GM23338 (cell line): ENCODE measurements at regions not wholly inside any gene's neighbourhood (a gene's known extent, or its start where the extent isn't known, plus 50 kb on each side); places are given as distances from the start of the nearest gene placed in this dataset.
A peak's percentile ranks its signal among the peaks of the same experiment; 100 is the strongest.
"Not testable (repeated sequence)": the region's sequence is repeated elsewhere in the genome, so short reads cannot be mapped to it uniquely, and the experiment has no call there.

Source experiments
- ATAC-seq: fragments of 200-7000 bp; cut with Tn5 transposase; 3 replicates; pipeline ENCODE4 v1.9.1; 2020
- DNase-seq: peaks from one replicate; pipeline ENCODE4 v3.0.0-alpha.2; 2015; ENCODE audit warnings: low spot score
- H2AFZ ChIP-seq: fragments of 200-600 bp; sonication (generic); 2 replicates; pipeline ENCODE4 v1.8.0; 2016; ENCODE audit warnings: antibody characterized with exemption, mild to moderate bottlenecking, moderate library complexity
- H3F3A ChIP-seq: fragments of 200-600 bp; sonication (generic); replicated peaks from 2 replicates; pipeline ENCODE4 v1.8.0; 2017; ENCODE audit warnings: antibody characterized with exemption, mixed run types, low read depth
- H3K27ac ChIP-seq: fragments of 200-600 bp; sonication (generic); 2 replicates; pipeline ENCODE4 v1.6.1; 2016; ENCODE audit warnings: low read depth
- H3K27me3 ChIP-seq: fragments of 200-600 bp; sonication (generic); 2 replicates; pipeline ENCODE4 v1.8.0; 2016; ENCODE audit warnings: mild to moderate bottlenecking, mixed run types, moderate library complexity; ENCODE audit not compliant: insufficient read depth
- H3K36me3 ChIP-seq: fragments of 200-600 bp; sonication (generic); 2 replicates; pipeline ENCODE4 v1.8.0; 2016; ENCODE audit warnings: mild to moderate bottlenecking; ENCODE audit not compliant: insufficient read depth
- H3K4me1 ChIP-seq: fragments of 200-600 bp; sonication (generic); 2 replicates; pipeline ENCODE4 v1.8.0; 2016; ENCODE audit warnings: mild to moderate bottlenecking, moderate library complexity; ENCODE audit not compliant: insufficient read depth
- H3K4me2 ChIP-seq: fragments of 200-600 bp; sonication (generic); 2 replicates; pipeline ENCODE4 v1.7.1; 2017; ENCODE audit warnings: mixed run types
- H3K4me3 ChIP-seq: fragments of 200-600 bp; sonication (generic); 2 replicates; pipeline ENCODE4 v1.6.1; 2016; ENCODE audit warnings: mixed run types
- H3K79me2 ChIP-seq: fragments of 200-600 bp; sonication (generic); replicated peaks from 2 replicates; pipeline ENCODE4 v1.8.0; 2017; ENCODE audit warnings: mild to moderate bottlenecking; ENCODE audit not compliant: insufficient read depth
- H3K9me2 ChIP-seq: fragments of 200-600 bp; sonication (generic); 2 replicates; pipeline ENCODE4 v1.8.0; 2017; ENCODE audit not compliant: insufficient read depth
- H4K20me1 ChIP-seq: fragments of 200-600 bp; sonication (generic); replicated peaks from 2 replicates; pipeline ENCODE4 v1.8.0; 2017; ENCODE audit warnings: mild to moderate bottlenecking; ENCODE audit not compliant: insufficient read depth
- H3K27ac Mint-ChIP-seq: 2 replicates; pipeline ENCODE4 v1.8.0; 2020; ENCODE audit warnings: inconsistent platforms, mild to moderate bottlenecking, moderate library complexity, mixed read lengths
- H3K27me3 Mint-ChIP-seq: 3 replicates; pipeline ENCODE4 v1.8.0; 2022; ENCODE audit warnings: low read depth, mild to moderate bottlenecking, moderate library complexity, mixed read lengths, inconsistent platforms; ENCODE audit not compliant: insufficient read depth, poor library complexity
- H3K36me3 Mint-ChIP-seq: 3 replicates; pipeline ENCODE4 v1.8.0; 2021; ENCODE audit warnings: low read depth, mild to moderate bottlenecking, inconsistent platforms, moderate library complexity, mixed read lengths
- H3K4me1 Mint-ChIP-seq: 3 replicates; pipeline ENCODE4 v1.8.0; 2020; ENCODE audit warnings: mild to moderate bottlenecking, inconsistent platforms, mixed read lengths
- H3K4me3 Mint-ChIP-seq: 3 replicates; pipeline ENCODE4 v1.8.0; 2021; ENCODE audit warnings: moderate library complexity, mild to moderate bottlenecking, inconsistent platforms, mixed read lengths
- H3K9me3 Mint-ChIP-seq: 3 replicates; pipeline ENCODE4 v1.8.0; 2020; ENCODE audit warnings: moderate library complexity, mild to moderate bottlenecking, inconsistent platforms, mixed read lengths
- CREB1 ChIP-seq: fragments of 250-450 bp; sonication (Bioruptor Pico); IDR thresholded peaks from 2 replicates; pipeline ENCODE4 v1.5.0; 2020; ENCODE audit warnings: low read depth, mild to moderate bottlenecking, moderate library complexity
- EZH2 ChIP-seq: fragments of 200-600 bp; sonication (generic); IDR thresholded peaks from one replicate; pipeline ENCODE4 v1.8.0; 2017; ENCODE audit warnings: antibody characterized with exemption, mild to moderate bottlenecking, low read depth; ENCODE audit not compliant: unreplicated experiment
- STAT1 ChIP-seq: IDR thresholded peaks from one replicate; pipeline ENCODE4 v1.6.1; 2016; ENCODE audit warnings: antibody characterized with exemption; ENCODE audit not compliant: unreplicated experiment
- TF ChIP-seq, protein P1 (sequence below): fragments of 250-450 bp; sonication (Bioruptor Pico); IDR thresholded peaks from 2 replicates; pipeline ENCODE4 v1.5.0; 2020; ENCODE audit warnings: mild to moderate bottlenecking, moderate library complexity
- TF ChIP-seq, protein P2 (sequence below), 2 experiments: fragments of 200-600 bp in 1 of 2; sonication (generic) in 1 of 2; conservative IDR thresholded peaks; 2 replicates each; pipeline versions ENCODE4 v1.5.1 to v1.6.1; 2016 to 2017; ENCODE audit warnings: antibody characterized with exemption in 2 of 2, low read depth in 2 of 2, mild to moderate bottlenecking in 2 of 2, moderate library complexity in 1 of 2

- H3K27me3 ChIP-seq, ATAC-seq, H3K4me1 ChIP-seq, H3K4me3 ChIP-seq, H3K4me1 Mint-ChIP-seq, H3K36me3 Mint-ChIP-seq, H3K4me2 ChIP-seq, H2AFZ ChIP-seq, H3K27ac Mint-ChIP-seq, H3K27me3 Mint-ChIP-seq, H4K20me1 ChIP-seq, H3K36me3 ChIP-seq, H3K27ac ChIP-seq, H3K4me3 Mint-ChIP-seq, H3K79me2 ChIP-seq, H3K9me2 ChIP-seq, H3K9me3 Mint-ChIP-seq, DNase-seq, H3F3A ChIP-seq: not testable (repeated sequence)
Measured at GRCh38 chr12:29017532-29017931, 131.5 kb upstream of the FAR2 start.

- DNase-seq (peak; percentile 2), ATAC-seq (peak; percentile 57)
- Histone ChIP-seq H3K4me2 (no peak overlapping the region), H3K36me3 (no peaks in the 10 kb centered on the region), H2AFZ (peak overlapping the region; percentile 49; the same call in 1 of the 2 replicates), H3F3A (no peaks in the 10 kb centered on the region), H3K9me2 (peaks cover 1% of the 10 kb centered on the region; the same call in 1 of the 2 replicates), H4K20me1 (no peaks in the 10 kb centered on the region), H3K27ac (no peak overlapping the region), H3K4me1 (no peaks in the 10 kb centered on the region; the same call in 1 of the 2 replicates), H3K27me3 (no peaks in the 10 kb centered on the region), H3K79me2 (no peaks in the 10 kb centered on the region), H3K4me3 (no peak overlapping the region)
- no peaks in the 10 kb centered on the region for H3K27me3 Mint-ChIP-seq
- H3K9me3 Mint-ChIP-seq = no peaks in the 10 kb centered on the region
- H3K4me1 Mint-ChIP-seq = peaks cover 6% of the 10 kb centered on the region; the same call in 2 of the 3 replicates
- H3K4me3 Mint-ChIP-seq = no peak overlapping the region
- H3K36me3 Mint-ChIP-seq = no peaks in the 10 kb centered on the region
- H3K27ac Mint-ChIP-seq = peak overlapping the region; percentile 24
- TF ChIP-seq STAT1 = no peak
- TF ChIP-seq EZH2 = no peak
- TF ChIP-seq CREB1 (CRISPR knock-in tag) = no peak
Measured at GRCh38 chr12:29023436-29024076, 125.5 kb upstream of the FAR2 start.

DNA sequence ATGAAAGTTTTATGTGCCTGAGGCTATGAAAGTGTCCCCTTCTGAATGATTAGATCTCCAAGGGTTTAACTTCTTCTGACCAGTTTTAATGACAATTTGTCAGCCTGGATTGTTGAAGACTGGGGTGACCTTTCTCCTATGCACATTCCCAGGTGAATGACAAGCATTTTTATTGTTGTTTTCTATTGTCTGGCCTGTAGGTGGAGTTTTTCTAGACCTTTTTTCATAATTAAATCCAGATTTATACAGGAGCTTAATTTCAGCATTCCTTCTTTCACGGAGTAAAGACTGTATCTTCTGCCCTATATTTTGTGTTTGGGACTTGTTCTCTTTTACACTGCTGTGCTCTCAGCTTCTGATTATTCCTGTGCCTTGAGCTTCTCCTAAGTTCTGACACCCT, 125.0 kb upstream of the FAR2 start:
- Mint-ChIP-seq H3K27ac (peak overlapping the region; percentile 49; the same call in 1 of the 2 replicates), H3K36me3 (no peaks in the 10 kb centered on the region)

More for the DNA sequence above, 125.0 kb upstream of the FAR2 start:
- H3F3A ChIP-seq = no peaks in the 10 kb centered on the region
- H3K4me3 ChIP-seq = no peak overlapping the region
- no peaks in the 10 kb centered on the region for H3K27me3 ChIP-seq
- H3K9me3 Mint-ChIP-seq = no peaks in the 10 kb centered on the region
- TF ChIP-seq, protein P1, sequence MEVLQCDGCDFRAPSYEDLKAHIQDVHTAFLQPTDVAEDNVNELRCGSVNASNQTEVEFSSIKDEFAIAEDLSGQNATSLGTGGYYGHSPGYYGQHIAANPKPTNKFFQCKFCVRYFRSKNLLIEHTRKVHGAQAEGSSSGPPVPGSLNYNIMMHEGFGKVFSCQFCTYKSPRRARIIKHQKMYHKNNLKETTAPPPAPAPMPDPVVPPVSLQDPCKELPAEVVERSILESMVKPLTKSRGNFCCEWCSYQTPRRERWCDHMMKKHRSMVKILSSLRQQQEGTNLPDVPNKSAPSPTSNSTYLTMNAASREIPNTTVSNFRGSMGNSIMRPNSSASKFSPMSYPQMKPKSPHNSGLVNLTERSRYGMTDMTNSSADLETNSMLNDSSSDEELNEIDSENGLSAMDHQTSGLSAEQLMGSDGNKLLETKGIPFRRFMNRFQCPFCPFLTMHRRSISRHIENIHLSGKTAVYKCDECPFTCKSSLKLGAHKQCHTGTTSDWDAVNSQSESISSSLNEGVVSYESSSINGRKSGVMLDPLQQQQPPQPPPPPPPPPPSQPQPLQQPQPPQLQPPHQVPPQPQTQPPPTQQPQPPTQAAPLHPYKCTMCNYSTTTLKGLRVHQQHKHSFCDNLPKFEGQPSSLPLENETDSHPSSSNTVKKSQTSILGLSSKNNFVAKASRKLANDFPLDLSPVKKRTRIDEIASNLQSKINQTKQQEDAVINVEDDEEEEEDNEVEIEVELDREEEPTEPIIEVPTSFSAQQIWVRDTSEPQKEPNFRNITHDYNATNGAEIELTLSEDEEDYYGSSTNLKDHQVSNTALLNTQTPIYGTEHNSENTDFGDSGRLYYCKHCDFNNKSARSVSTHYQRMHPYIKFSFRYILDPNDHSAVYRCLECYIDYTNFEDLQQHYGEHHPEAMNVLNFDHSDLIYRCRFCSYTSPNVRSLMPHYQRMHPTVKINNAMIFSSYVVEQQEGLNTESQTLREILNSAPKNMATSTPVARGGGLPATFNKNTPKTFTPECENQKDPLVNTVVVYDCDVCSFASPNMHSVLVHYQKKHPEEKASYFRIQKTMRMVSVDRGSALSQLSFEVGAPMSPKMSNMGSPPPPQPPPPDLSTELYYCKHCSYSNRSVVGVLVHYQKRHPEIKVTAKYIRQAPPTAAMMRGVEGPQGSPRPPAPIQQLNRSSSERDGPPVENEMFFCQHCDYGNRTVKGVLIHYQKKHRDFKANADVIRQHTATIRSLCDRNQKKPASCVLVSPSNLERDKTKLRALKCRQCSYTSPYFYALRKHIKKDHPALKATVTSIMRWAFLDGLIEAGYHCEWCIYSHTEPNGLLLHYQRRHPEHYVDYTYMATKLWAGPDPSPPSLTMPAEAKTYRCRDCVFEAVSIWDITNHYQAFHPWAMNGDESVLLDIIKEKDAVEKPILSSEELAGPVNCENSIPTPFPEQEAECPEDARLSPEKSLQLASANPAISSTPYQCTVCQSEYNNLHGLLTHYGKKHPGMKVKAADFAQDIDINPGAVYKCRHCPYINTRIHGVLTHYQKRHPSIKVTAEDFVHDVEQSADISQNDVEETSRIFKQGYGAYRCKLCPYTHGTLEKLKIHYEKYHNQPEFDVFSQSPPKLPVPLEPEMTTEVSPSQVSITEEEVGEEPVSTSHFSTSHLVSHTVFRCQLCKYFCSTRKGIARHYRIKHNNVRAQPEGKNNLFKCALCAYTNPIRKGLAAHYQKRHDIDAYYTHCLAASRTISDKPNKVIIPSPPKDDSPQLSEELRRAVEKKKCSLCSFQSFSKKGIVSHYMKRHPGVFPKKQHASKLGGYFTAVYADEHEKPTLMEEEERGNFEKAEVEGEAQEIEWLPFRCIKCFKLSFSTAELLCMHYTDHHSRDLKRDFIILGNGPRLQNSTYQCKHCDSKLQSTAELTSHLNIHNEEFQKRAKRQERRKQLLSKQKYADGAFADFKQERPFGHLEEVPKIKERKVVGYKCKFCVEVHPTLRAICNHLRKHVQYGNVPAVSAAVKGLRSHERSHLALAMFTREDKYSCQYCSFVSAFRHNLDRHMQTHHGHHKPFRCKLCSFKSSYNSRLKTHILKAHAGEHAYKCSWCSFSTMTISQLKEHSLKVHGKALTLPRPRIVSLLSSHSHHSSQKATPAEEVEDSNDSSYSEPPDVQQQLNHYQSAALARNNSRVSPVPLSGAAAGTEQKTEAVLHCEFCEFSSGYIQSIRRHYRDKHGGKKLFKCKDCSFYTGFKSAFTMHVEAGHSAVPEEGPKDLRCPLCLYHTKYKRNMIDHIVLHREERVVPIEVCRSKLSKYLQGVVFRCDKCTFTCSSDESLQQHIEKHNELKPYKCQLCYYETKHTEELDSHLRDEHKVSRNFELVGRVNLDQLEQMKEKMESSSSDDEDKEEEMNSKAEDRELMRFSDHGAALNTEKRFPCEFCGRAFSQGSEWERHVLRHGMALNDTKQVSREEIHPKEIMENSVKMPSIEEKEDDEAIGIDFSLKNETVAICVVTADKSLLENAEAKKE (CRISPR knock-in tag) = no peak
- TF ChIP-seq, protein P2, sequence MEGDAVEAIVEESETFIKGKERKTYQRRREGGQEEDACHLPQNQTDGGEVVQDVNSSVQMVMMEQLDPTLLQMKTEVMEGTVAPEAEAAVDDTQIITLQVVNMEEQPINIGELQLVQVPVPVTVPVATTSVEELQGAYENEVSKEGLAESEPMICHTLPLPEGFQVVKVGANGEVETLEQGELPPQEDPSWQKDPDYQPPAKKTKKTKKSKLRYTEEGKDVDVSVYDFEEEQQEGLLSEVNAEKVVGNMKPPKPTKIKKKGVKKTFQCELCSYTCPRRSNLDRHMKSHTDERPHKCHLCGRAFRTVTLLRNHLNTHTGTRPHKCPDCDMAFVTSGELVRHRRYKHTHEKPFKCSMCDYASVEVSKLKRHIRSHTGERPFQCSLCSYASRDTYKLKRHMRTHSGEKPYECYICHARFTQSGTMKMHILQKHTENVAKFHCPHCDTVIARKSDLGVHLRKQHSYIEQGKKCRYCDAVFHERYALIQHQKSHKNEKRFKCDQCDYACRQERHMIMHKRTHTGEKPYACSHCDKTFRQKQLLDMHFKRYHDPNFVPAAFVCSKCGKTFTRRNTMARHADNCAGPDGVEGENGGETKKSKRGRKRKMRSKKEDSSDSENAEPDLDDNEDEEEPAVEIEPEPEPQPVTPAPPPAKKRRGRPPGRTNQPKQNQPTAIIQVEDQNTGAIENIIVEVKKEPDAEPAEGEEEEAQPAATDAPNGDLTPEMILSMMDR (conservative IDR thresholded peaks at IDR 0.05; ENCODE audit: low read depth in 2 of 2) = peak in 1 of 2 experiments; percentile 55; a peak in 3 of 4 replicates
- no peaks in the 10 kb centered on the region for H4K20me1 ChIP-seq
- H3K36me3 ChIP-seq = no peaks in the 10 kb centered on the region
- H2AFZ ChIP-seq = no peak overlapping the region
- no peak overlapping the region for H3K27ac ChIP-seq
- no peaks in the 10 kb centered on the region; the same call in 1 of the 2 replicates for H3K4me1 ChIP-seq
- no peak overlapping the region for H3K4me2 ChIP-seq
- peaks cover 6% of the 10 kb centered on the region; the same call in 2 of the 3 replicates for H3K4me1 Mint-ChIP-seq
- DNase-seq = peak; percentile 15
- no peak overlapping the region for H3K4me3 Mint-ChIP-seq
- no peaks in the 10 kb centered on the region for H3K27me3 Mint-ChIP-seq
- H3K79me2 ChIP-seq = no peaks in the 10 kb centered on the region
- no peak for ATAC-seq
- H3K9me2 ChIP-seq = peaks cover 5% of the 10 kb centered on the region; the same call in 1 of the 2 replicates
